ENCODE measurements at regions not wholly inside any gene's neighbourhood (a gene's known extent, or its start where the extent isn't known, plus 50 kb on each side); places are given as distances from the start of the nearest gene placed in this dataset.

DNA sequence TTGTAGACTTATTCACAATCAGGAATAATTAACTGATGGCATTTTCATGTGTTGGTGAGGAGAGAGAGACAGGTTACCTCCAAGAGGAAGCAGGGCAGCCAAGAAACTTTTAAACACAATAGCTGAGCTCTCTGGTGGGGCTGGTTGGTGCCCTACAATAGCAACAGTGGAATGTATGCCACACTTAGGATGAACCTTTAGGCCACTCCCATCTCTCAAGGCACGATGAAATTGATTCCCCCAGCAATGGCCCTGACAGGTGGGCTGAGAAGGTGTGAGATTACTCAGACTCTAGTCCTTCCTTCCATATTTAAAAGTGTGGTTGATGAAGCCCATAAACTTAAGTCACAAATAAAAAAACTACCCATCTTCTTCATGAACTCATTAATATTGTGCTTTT is 219.4 kb upstream of the CYRIA start:
- Mint-ChIP-seq H3K4me3 (ENCODE audit: unreplicated experiment) (no peak overlapping the region), H3K36me3 (ENCODE audit: low read depth, unreplicated experiment) (no peaks in the 10 kb centered on the region)

DNA sequence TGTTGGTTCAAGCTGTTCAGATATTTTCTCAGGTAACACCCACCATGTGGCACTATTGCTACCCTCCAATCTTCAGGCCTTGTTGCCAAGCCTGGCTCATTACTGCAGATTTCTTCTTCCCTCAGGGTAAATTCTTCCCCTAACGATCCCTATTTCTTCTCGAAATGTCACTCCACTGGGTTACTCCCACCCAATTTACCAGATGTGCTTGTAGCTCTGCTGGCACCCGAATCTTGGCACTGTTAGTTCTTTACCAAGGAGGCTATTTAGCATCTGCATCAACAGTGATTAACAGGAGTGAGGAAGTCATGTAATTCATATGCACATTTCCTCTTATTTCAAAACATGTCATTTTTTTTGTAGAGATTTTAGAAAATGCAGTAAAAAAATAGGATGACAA is 217.1 kb upstream of the CYRIA start:
- Histone ChIP-seq H3K27ac (ENCODE audit: low read depth, low read length) (no peak overlapping the region), H3K36me3 (ENCODE audit: insufficient read depth, low read length) (no peaks in the 10 kb centered on the region), H3K9ac (ENCODE audit: low read length) (no peak overlapping the region), H3K4me1 (ENCODE audit: insufficient read depth, low read length) (no peaks in the 10 kb centered on the region), H4K20me1 (ENCODE audit: insufficient read depth, low read length) (no peaks in the 10 kb centered on the region), H3K4me3 (ENCODE audit: insufficient read depth, low read depth, low read length) (no peak overlapping the region), H3K9me3 (ENCODE audit: insufficient read depth, low read depth, low read length) (no peaks in the 10 kb centered on the region), H3K79me2 (ENCODE audit: insufficient read depth, low read length) (no peaks in the 10 kb centered on the region), H3K4me2 (ENCODE audit: low read length) (no peak overlapping the region), H2AFZ (ENCODE audit: low read depth, low read length) (no peak overlapping the region), H3K27me3 (ENCODE audit: insufficient read depth, low read length) (no peaks in the 10 kb centered on the region)
- DNase-seq (ENCODE audit: low read depth): no peak
- H3K9me3 Mint-ChIP-seq (ENCODE audit: unreplicated experiment): no peaks in the 10 kb centered on the region
- H3K4me3 Mint-ChIP-seq (ENCODE audit: unreplicated experiment): no peak overlapping the region
- no peaks in the 10 kb centered on the region for H3K4me1 Mint-ChIP-seq (ENCODE audit: low read depth, unreplicated experiment)
- no peak for TF ChIP-seq EZH2 (IDR thresholded peaks at IDR 0.05; ENCODE audit: insufficient read depth, low read length)
- TF ChIP-seq, protein P1, sequence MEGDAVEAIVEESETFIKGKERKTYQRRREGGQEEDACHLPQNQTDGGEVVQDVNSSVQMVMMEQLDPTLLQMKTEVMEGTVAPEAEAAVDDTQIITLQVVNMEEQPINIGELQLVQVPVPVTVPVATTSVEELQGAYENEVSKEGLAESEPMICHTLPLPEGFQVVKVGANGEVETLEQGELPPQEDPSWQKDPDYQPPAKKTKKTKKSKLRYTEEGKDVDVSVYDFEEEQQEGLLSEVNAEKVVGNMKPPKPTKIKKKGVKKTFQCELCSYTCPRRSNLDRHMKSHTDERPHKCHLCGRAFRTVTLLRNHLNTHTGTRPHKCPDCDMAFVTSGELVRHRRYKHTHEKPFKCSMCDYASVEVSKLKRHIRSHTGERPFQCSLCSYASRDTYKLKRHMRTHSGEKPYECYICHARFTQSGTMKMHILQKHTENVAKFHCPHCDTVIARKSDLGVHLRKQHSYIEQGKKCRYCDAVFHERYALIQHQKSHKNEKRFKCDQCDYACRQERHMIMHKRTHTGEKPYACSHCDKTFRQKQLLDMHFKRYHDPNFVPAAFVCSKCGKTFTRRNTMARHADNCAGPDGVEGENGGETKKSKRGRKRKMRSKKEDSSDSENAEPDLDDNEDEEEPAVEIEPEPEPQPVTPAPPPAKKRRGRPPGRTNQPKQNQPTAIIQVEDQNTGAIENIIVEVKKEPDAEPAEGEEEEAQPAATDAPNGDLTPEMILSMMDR (IDR thresholded peaks at IDR 0.05; ENCODE audit: insufficient read depth, low read depth, low read length): no peak
- FAIRE-seq: no peak
- no peaks in the 10 kb centered on the region for H3K27me3 Mint-ChIP-seq (ENCODE audit: low read depth, unreplicated experiment)
- no peak overlapping the region for H3K27ac Mint-ChIP-seq (ENCODE audit: unreplicated experiment)
- H3K36me3 Mint-ChIP-seq (ENCODE audit: low read depth, unreplicated experiment): no peaks in the 10 kb centered on the region

More for the DNA sequence above, 219.4 kb upstream of the CYRIA start:
- no peak overlapping the region for H3K27ac ChIP-seq (ENCODE audit: low read depth, low read length)
- H3K9me3 ChIP-seq (ENCODE audit: insufficient read depth, low read depth, low read length): no peaks in the 10 kb centered on the region
- no peak overlapping the region for H2AFZ ChIP-seq (ENCODE audit: low read depth, low read length)
- no peaks in the 10 kb centered on the region for H3K27me3 ChIP-seq (ENCODE audit: insufficient read depth, low read length)
- no peak overlapping the region for H3K4me2 ChIP-seq (ENCODE audit: low read length)
- DNase-seq (ENCODE audit: low read depth): no peak
- no peaks in the 10 kb centered on the region for H3K36me3 ChIP-seq (ENCODE audit: insufficient read depth, low read length)
- TF ChIP-seq, protein P1 (IDR thresholded peaks at IDR 0.05; ENCODE audit: insufficient read depth, low read depth, low read length): no peak
- no peak for TF ChIP-seq EZH2 (IDR thresholded peaks at IDR 0.05; ENCODE audit: insufficient read depth, low read length)
- H3K79me2 ChIP-seq (ENCODE audit: insufficient read depth, low read length): no peaks in the 10 kb centered on the region
- no peaks in the 10 kb centered on the region for H4K20me1 ChIP-seq (ENCODE audit: insufficient read depth, low read length)
- no peak overlapping the region for H3K9ac ChIP-seq (ENCODE audit: low read length)
- H3K27ac Mint-ChIP-seq (ENCODE audit: unreplicated experiment): no peak overlapping the region
- H3K4me3 ChIP-seq (ENCODE audit: insufficient read depth, low read depth, low read length): no peak overlapping the region
- FAIRE-seq: no peak
- H3K9me3 Mint-ChIP-seq (ENCODE audit: unreplicated experiment): no peaks in the 10 kb centered on the region
- H3K4me1 Mint-ChIP-seq (ENCODE audit: low read depth, unreplicated experiment): no peaks in the 10 kb centered on the region
- no peaks in the 10 kb centered on the region for H3K27me3 Mint-ChIP-seq (ENCODE audit: low read depth, unreplicated experiment)
- H3K4me1 ChIP-seq (ENCODE audit: insufficient read depth, low read length): no peaks in the 10 kb centered on the region

DNA sequence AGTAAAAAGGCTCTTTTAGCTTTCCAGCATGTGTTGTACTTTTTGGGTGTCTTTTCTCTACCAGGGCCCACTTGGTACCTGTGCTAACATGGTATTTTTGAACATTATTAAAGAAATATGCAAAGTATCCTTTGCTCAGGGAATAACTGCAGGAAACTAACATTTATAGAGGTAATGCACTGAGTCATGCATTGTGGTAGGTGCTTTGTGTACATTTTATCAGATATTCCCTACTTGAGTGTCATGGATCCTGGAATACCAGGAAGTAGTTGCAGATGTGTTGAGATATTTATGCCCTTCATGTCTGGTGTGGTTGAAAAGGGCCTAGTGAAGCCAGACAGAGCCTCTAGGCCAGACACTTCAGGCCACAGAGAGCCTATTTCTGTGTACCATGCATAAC is 215.5 kb upstream of the CYRIA start:
- no peaks in the 10 kb centered on the region for H3K36me3 ChIP-seq (ENCODE audit: insufficient read depth, low read length)
- no peaks in the 10 kb centered on the region for H3K79me2 ChIP-seq (ENCODE audit: insufficient read depth, low read length)
- no peaks in the 10 kb centered on the region for H3K27me3 ChIP-seq (ENCODE audit: insufficient read depth, low read length)
- no peaks in the 10 kb centered on the region for H3K27me3 Mint-ChIP-seq (ENCODE audit: low read depth, unreplicated experiment)
- H3K9ac ChIP-seq (ENCODE audit: low read length): no peak overlapping the region
- H3K36me3 Mint-ChIP-seq (ENCODE audit: low read depth, unreplicated experiment): no peaks in the 10 kb centered on the region
- DNase-seq (ENCODE audit: low read depth) (peak; percentile 2), FAIRE-seq (no peak)
- no peaks in the 10 kb centered on the region for H3K9me3 Mint-ChIP-seq (ENCODE audit: unreplicated experiment)
- TF ChIP-seq EZH2 (IDR thresholded peaks at IDR 0.05; ENCODE audit: insufficient read depth, low read length): no peak
- TF ChIP-seq, protein P1 (IDR thresholded peaks at IDR 0.05; ENCODE audit: insufficient read depth, low read depth, low read length): no peak
- H2AFZ ChIP-seq (ENCODE audit: low read depth, low read length): no peak overlapping the region
- H3K27ac Mint-ChIP-seq (ENCODE audit: unreplicated experiment): no peak overlapping the region
- H3K4me3 ChIP-seq (ENCODE audit: insufficient read depth, low read depth, low read length): no peak overlapping the region
- no peaks in the 10 kb centered on the region for H3K4me1 Mint-ChIP-seq (ENCODE audit: low read depth, unreplicated experiment)
- no peaks in the 10 kb centered on the region for H3K4me1 ChIP-seq (ENCODE audit: insufficient read depth, low read length)
- H3K27ac ChIP-seq (ENCODE audit: low read depth, low read length): no peak overlapping the region
- no peaks in the 10 kb centered on the region for H4K20me1 ChIP-seq (ENCODE audit: insufficient read depth, low read length)
- H3K4me2 ChIP-seq (ENCODE audit: low read length): no peak overlapping the region
- no peak overlapping the region for H3K4me3 Mint-ChIP-seq (ENCODE audit: unreplicated experiment)
- no peaks in the 10 kb centered on the region for H3K9me3 ChIP-seq (ENCODE audit: insufficient read depth, low read depth, low read length)
